ENCODE measurements at regions not wholly inside any gene's neighbourhood (a gene's known extent, or its start where the extent isn't known, plus 50 kb on each side); places are given as distances from the start of the nearest gene placed in this dataset.

DNA sequence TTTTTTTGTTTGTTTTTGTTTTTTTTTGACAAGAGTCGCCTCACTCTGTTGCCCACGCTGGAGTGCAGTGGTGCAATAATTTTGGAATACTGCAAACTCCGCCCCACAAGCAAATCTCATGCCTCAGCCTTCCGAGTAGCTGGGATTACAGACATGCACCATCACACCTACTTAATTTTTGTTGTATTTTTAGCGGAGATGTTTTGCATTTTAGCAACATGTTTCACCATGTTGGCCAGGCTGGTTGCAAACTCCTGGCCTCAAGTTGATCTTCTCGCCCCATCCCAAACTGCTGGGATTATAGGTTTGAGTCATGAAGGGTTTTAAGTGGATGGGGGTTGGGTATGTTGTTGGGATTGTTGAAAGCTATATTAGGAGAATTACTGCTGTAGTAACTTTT is 270.9 kb upstream of the LCORL start:
- no peak for ATAC-seq
- no peak for FAIRE-seq
- no peak for DNase-seq (ENCODE audit: low read depth, low spot score)
- no TSS peak for BruUV-seq (replicated peaks)
- Histone ChIP-seq H2AFZ (ENCODE audit: control insufficient read depth, low read depth, low read length) (no peak overlapping the region), H3K4me3 (no peak overlapping the region), H3K4me2 (ENCODE audit: control insufficient read depth, insufficient read depth) (no peak overlapping the region), H4K20me1 (ENCODE audit: control insufficient read depth, insufficient read depth) (no peaks in the 10 kb centered on the region), H3K9ac (ENCODE audit: control insufficient read depth, insufficient read depth, low read length) (no peak overlapping the region), H3K9me3 (replicated peaks; ENCODE audit: control insufficient read depth, insufficient read depth, low read length) (no peaks in the 10 kb centered on the region), H3K36me3 (ENCODE audit: control insufficient read depth in 2 of 2, insufficient read depth in 2 of 2, low read length in 1 of 2) (no peaks in the 10 kb centered on the region), H3K79me2 (ENCODE audit: control insufficient read depth, insufficient read depth, low read length) (no peaks in the 10 kb centered on the region), H3K27ac (ENCODE audit: control insufficient read depth, insufficient read depth) (no peak overlapping the region), H3K4me1 (ENCODE audit: control insufficient read depth, insufficient read depth, low read length) (no peaks in the 10 kb centered on the region), H3K27me3 (replicated peaks in 1 of 2; ENCODE audit: control insufficient read depth in 2 of 2, insufficient read depth in 2 of 2, low read length in 1 of 2) (no peaks in the 10 kb centered on the region)
- TF ChIP-seq ZZZ3 (IDR thresholded peaks at IDR 0.05; ENCODE audit: control insufficient read depth, insufficient read length, low read depth) (no peak), NRF1 (conservative IDR thresholded peaks at IDR 0.05; ENCODE audit: low read depth, low read length) (no peak), ZSCAN29 (IDR thresholded peaks at IDR 0.05) (no peak), RB1 (IDR thresholded peaks at IDR 0.05; ENCODE audit: borderline replicate concordance) (no peak), RUNX3 (IDR thresholded peaks at IDR 0.05; ENCODE audit: low read length) (no peak), MEF2A (IDR thresholded peaks at IDR 0.05; ENCODE audit: insufficient read depth, low read depth, low read length) (no peak), CBFB (IDR thresholded peaks at IDR 0.05; ENCODE audit: low read depth) (no peak), RBBP5 (conservative IDR thresholded peaks at IDR 0.05) (no peak), MXI1 (IDR thresholded peaks at IDR 0.05; ENCODE audit: low read depth, low read length) (no peak)
- ChIA-PET RAD21 (ENCODE audit: unreplicated experiment) (no interaction called here), SMC1A (ENCODE audit: uncharacterized antibody, unreplicated experiment) (interaction anchor here (0.6 to 1.4 kb wide), 2 partner anchors 13 to 386 kb away, joined by 3 read pairs; no protein-coding TSS in a partner anchor), CTCF (no interaction called here), POLR2A (no interaction called here)
- in situ Hi-C loops (cut with MboI) (no loop called here), intact Hi-C loops (cut with micrococcal nuclease; ENCODE audit: unreplicated experiment) (no loop called here)
- WGBS (ENCODE audit: insufficient coverage, insufficient replicate concordance, low lambda C conversion rate, missing lambda C conversion rate): 41% methylated on average over 6 of the region's 6 CpGs

DNA sequence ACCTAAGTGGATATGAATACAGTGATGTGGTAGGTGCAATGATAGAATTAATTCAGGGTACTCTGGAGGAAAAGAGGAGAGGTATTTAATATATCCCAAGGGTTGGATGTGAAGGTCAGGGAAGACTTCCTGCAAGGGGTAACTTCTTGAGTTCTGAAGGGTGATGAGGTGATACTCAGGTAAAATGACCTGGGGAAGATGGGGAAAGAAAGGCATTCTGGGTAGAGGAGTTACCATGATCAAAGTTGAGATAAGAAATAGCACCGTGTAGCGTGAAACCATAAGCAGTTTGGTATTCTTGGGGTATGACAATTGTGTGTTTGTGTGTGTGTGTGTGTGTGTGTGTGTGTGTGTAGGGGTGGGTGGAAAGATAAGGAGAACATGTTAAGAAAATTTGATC is 270.4 kb upstream of the LCORL start:
- ChIA-PET CTCF (no interaction called here), POLR2A (no interaction called here), RAD21 (ENCODE audit: unreplicated experiment) (no interaction called here), SMC1A (ENCODE audit: uncharacterized antibody, unreplicated experiment) (interaction anchor here (0.8 kb wide), 1 partner anchor 13 kb away, joined by 3 read pairs; no protein-coding TSS in a partner anchor)
- Histone ChIP-seq H3K27me3 (replicated peaks in 1 of 2; ENCODE audit: control insufficient read depth in 2 of 2, insufficient read depth in 2 of 2, low read length in 1 of 2) (no peaks in the 10 kb centered on the region), H3K79me2 (ENCODE audit: control insufficient read depth, insufficient read depth, low read length) (no peaks in the 10 kb centered on the region), H4K20me1 (ENCODE audit: control insufficient read depth, insufficient read depth) (no peaks in the 10 kb centered on the region), H3K4me2 (ENCODE audit: control insufficient read depth, insufficient read depth) (no peak overlapping the region), H3K4me1 (ENCODE audit: control insufficient read depth, insufficient read depth, low read length) (no peaks in the 10 kb centered on the region), H3K9ac (ENCODE audit: control insufficient read depth, insufficient read depth, low read length) (no peak overlapping the region), H3K9me3 (replicated peaks; ENCODE audit: control insufficient read depth, insufficient read depth, low read length) (no peaks in the 10 kb centered on the region), H3K36me3 (ENCODE audit: control insufficient read depth in 2 of 2, insufficient read depth in 2 of 2, low read length in 1 of 2) (no peaks in the 10 kb centered on the region), H3K27ac (ENCODE audit: control insufficient read depth, insufficient read depth) (no peak overlapping the region), H3K4me3 (no peak overlapping the region), H2AFZ (ENCODE audit: control insufficient read depth, low read depth, low read length) (no peak overlapping the region)
- intact Hi-C loops (cut with micrococcal nuclease; ENCODE audit: unreplicated experiment) (no loop called here), in situ Hi-C loops (cut with MboI) (no loop called here)
- TF ChIP-seq, protein P1, sequence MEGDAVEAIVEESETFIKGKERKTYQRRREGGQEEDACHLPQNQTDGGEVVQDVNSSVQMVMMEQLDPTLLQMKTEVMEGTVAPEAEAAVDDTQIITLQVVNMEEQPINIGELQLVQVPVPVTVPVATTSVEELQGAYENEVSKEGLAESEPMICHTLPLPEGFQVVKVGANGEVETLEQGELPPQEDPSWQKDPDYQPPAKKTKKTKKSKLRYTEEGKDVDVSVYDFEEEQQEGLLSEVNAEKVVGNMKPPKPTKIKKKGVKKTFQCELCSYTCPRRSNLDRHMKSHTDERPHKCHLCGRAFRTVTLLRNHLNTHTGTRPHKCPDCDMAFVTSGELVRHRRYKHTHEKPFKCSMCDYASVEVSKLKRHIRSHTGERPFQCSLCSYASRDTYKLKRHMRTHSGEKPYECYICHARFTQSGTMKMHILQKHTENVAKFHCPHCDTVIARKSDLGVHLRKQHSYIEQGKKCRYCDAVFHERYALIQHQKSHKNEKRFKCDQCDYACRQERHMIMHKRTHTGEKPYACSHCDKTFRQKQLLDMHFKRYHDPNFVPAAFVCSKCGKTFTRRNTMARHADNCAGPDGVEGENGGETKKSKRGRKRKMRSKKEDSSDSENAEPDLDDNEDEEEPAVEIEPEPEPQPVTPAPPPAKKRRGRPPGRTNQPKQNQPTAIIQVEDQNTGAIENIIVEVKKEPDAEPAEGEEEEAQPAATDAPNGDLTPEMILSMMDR (IDR thresholded peaks at IDR 0.05 in 2 of 3, conservative IDR thresholded peaks at IDR 0.05 in 1 of 3; ENCODE audit: control insufficient read depth in 2 of 3, extremely low read depth in 1 of 3, insufficient read depth in 1 of 3, low read depth in 3 of 3, low read length in 3 of 3): no peak
- FAIRE-seq (no peak), DNase-seq (ENCODE audit: low read depth, low spot score) (no peak), ATAC-seq (no peak)
- no TSS peak for BruUV-seq (replicated peaks)
- 59% methylated on average over 2 of the region's 2 CpGs for WGBS (ENCODE audit: insufficient coverage, insufficient replicate concordance, low lambda C conversion rate, missing lambda C conversion rate)

Data from GM12878 (cell line).